ENCODE measurements at regions not wholly inside any gene's neighbourhood (a gene's known extent, or its start where the extent isn't known, plus 50 kb on each side); places are given as distances from the start of the nearest gene placed in this dataset.

DNA sequence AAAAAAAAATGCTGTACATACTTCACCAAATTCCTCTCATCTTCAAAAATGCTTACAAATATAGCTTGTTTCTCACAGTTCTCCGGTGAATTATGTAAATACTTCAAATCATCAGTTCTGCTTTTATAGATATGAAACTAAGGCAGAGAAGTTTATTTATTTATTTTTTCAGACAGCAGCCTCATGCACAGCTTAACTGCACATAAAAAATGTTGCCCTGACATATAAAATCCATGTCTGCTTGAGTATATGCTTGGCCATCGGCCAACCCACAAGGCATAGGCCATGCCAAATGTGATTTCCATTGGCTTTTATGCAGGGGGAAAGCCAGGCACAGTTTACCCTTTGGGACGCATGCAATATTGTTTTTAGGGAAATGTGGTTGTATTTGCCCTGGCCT is 57.3 kb upstream of the PHACTR2 start:
- no peak for TF ChIP-seq POLR2A (IDR thresholded peaks at IDR 0.05)
- TF ChIP-seq, protein P1, sequence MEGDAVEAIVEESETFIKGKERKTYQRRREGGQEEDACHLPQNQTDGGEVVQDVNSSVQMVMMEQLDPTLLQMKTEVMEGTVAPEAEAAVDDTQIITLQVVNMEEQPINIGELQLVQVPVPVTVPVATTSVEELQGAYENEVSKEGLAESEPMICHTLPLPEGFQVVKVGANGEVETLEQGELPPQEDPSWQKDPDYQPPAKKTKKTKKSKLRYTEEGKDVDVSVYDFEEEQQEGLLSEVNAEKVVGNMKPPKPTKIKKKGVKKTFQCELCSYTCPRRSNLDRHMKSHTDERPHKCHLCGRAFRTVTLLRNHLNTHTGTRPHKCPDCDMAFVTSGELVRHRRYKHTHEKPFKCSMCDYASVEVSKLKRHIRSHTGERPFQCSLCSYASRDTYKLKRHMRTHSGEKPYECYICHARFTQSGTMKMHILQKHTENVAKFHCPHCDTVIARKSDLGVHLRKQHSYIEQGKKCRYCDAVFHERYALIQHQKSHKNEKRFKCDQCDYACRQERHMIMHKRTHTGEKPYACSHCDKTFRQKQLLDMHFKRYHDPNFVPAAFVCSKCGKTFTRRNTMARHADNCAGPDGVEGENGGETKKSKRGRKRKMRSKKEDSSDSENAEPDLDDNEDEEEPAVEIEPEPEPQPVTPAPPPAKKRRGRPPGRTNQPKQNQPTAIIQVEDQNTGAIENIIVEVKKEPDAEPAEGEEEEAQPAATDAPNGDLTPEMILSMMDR (IDR thresholded peaks at IDR 0.05) = no peak

All from lower leg skin (tissue), 3 donors.